ENCODE measurements at regions not wholly inside any gene's neighbourhood (a gene's known extent, or its start where the extent isn't known, plus 50 kb on each side); places are given as distances from the start of the nearest gene placed in this dataset.

- TF ChIP-seq CHD7 (IDR thresholded peaks at IDR 0.05; ENCODE audit: insufficient replicate concordance, low read length) (no peak), SP4 (IDR thresholded peaks at IDR 0.05; ENCODE audit: low read length) (no peak)
Observed at GRCh38 chr3:56962922-56963321, 97.5 kb upstream of the SPATA12 start (continued).
